Neural progenitor cell (in vitro differentiated cells): ENCODE measurements at regions not wholly inside any gene's neighbourhood (a gene's known extent, or its start where the extent isn't known, plus 50 kb on each side); places are given as distances from the start of the nearest gene placed in this dataset.

Experiments used
- EZH2 ChIP-seq: fragments of 200-600 bp; sonication (generic); IDR thresholded peaks from 2 replicates; pipeline ENCODE4 v1.6.1; 2017; ENCODE audit warnings: antibody characterized with exemption, mild to moderate bottlenecking, moderate library complexity
- TF ChIP-seq, protein P1 (sequence below): fragments of 200-600 bp; sonication (generic); IDR thresholded peaks from 2 replicates; pipeline ENCODE4 v1.5.1; 2017; ENCODE audit warnings: antibody characterized with exemption, mild to moderate bottlenecking

DNA sequence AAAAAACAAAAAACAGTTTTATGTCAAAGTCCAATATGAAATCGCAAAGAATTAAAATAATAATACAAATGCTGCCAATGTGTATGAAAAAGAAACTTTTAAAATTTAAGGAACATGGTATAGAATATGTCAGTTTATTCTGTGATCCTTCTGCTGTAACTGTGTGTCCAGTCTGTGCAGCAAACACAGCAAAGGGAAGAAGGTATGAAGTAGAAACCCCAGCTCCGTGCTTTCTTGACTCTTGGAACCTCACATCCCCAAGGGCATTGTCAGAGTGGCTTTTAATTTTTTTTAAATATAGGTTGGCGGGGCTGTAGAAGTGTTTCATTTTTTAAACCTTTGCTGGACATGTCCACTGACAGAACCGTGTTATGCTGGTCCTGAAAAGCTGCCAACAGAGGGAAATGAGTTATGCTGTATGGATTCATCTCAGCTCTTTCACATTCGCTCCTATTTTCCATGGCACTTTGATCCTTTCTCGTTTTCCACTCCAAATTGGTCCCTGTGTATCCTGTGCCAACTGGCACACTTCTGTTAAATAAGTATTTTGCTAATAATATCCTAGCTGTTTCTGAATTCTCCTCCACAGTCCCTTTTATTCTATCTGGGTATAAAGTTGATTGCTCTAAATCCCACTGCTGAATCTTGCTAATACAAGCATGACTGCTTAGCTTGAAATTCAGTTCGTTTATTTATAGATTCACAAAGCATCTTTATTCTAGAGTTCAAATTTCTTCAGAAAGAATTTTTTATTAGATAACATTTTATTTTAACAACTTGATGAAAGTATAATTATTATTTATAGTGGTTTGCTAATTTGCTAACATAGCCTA is 127.0 kb upstream of the DDIT4L start:
- TF ChIP-seq, protein P1, sequence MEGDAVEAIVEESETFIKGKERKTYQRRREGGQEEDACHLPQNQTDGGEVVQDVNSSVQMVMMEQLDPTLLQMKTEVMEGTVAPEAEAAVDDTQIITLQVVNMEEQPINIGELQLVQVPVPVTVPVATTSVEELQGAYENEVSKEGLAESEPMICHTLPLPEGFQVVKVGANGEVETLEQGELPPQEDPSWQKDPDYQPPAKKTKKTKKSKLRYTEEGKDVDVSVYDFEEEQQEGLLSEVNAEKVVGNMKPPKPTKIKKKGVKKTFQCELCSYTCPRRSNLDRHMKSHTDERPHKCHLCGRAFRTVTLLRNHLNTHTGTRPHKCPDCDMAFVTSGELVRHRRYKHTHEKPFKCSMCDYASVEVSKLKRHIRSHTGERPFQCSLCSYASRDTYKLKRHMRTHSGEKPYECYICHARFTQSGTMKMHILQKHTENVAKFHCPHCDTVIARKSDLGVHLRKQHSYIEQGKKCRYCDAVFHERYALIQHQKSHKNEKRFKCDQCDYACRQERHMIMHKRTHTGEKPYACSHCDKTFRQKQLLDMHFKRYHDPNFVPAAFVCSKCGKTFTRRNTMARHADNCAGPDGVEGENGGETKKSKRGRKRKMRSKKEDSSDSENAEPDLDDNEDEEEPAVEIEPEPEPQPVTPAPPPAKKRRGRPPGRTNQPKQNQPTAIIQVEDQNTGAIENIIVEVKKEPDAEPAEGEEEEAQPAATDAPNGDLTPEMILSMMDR: no peak
- TF ChIP-seq EZH2: no peak
